ENCODE measurements at regions not wholly inside any gene's neighbourhood (a gene's known extent, or its start where the extent isn't known, plus 50 kb on each side); places are given as distances from the start of the nearest gene placed in this dataset.
"Not testable (repeated sequence)": the region's sequence is repeated elsewhere in the genome, so short reads cannot be mapped to it uniquely, and the experiment has no call there.

GRCh38 chr2:239804161-239805042, 220.7 kb downstream of the NDUFA10 start:
- no peak for DNase-seq (ENCODE audit: low read depth, low spot score)

GRCh38 chr2:239803766-239804115, 221.4 kb downstream of the NDUFA10 start:
- DNase-seq (ENCODE audit: low read depth, low spot score) = no peak

- DNase-seq (ENCODE audit: low read depth, low spot score) = no peak
Measured at GRCh38 chr2:239803102-239803765, 221.9 kb downstream of the NDUFA10 start.

GRCh38 chr2:239802185-239802649, 222.9 kb downstream of the NDUFA10 start:
- no peak for DNase-seq (ENCODE audit: low read depth, low spot score)

- no peak for DNase-seq (ENCODE audit: low read depth, low spot score)
Measured at GRCh38 chr2:239801404-239802184, 223.5 kb downstream of the NDUFA10 start.

GRCh38 chr2:239800785-239801386, 224.3 kb downstream of the NDUFA10 start:
- no peak for DNase-seq (ENCODE audit: low read depth, low spot score)

GRCh38 chr2:239797316-239797715, 227.8 kb downstream of the NDUFA10 start:
- DNase-seq (ENCODE audit: low read depth, low spot score) = no peak

- DNase-seq (ENCODE audit: low read depth, low spot score) = not testable (repeated sequence)
Measured at GRCh38 chr2:239795761-239796160, 229.4 kb downstream of the NDUFA10 start.

GRCh38 chr2:239793836-239794235, 231.3 kb downstream of the NDUFA10 start:
- no peak for DNase-seq (ENCODE audit: low read depth, low spot score)

- DNase-seq (ENCODE audit: low read depth, low spot score) = no peak
Measured at GRCh38 chr2:239793086-239793485, 232.1 kb downstream of the NDUFA10 start.

GRCh38 chr2:239792405-239793084, 232.6 kb downstream of the NDUFA10 start:
- no peak for DNase-seq (ENCODE audit: low read depth, low spot score)

- no peak for DNase-seq (ENCODE audit: low read depth, low spot score)
Measured at GRCh38 chr2:239791526-239792404, 233.4 kb downstream of the NDUFA10 start.

GRCh38 chr2:239790721-239791120, 234.4 kb downstream of the NDUFA10 start:
- no peak for DNase-seq (ENCODE audit: low read depth, low spot score)

GRCh38 chr2:239790313-239790712, 234.8 kb downstream of the NDUFA10 start:
- no peak for DNase-seq (ENCODE audit: low read depth, low spot score)

GRCh38 chr2:239789711-239790110, 235.4 kb downstream of the NDUFA10 start:
- DNase-seq (ENCODE audit: low read depth, low spot score) = no peak

- no peak for DNase-seq (ENCODE audit: low read depth, low spot score)
Measured at GRCh38 chr2:239788576-239789098, 236.5 kb downstream of the NDUFA10 start.

- no peak for DNase-seq (ENCODE audit: low read depth, low spot score)
Measured at GRCh38 chr2:239787538-239788050, 237.5 kb downstream of the NDUFA10 start.

GRCh38 chr2:239786791-239787190, 238.4 kb downstream of the NDUFA10 start:
- no peak for DNase-seq (ENCODE audit: low read depth, low spot score)

- DNase-seq (ENCODE audit: low read depth, low spot score) = no peak
Measured at GRCh38 chr2:239781454-239781853, 243.7 kb downstream of the NDUFA10 start.
